NCI-H526 treated with DMSO at 0.1 percent for 48 hours (cell line): ENCODE measurements at regions not wholly inside any gene's neighbourhood (a gene's known extent, or its start where the extent isn't known, plus 50 kb on each side); places are given as distances from the start of the nearest gene placed in this dataset.

Source experiments
- DNase-seq: peaks from one replicate; lab custom pipeline; 2025; lab: John Stamatoyannopoulos, UW

- no peak for DNase-seq
Observed at GRCh38 chr18:78740876-78741275, 238.7 kb upstream of the SALL3 start.

- no peak for DNase-seq
Observed at GRCh38 chr18:78741381-78742217, 238.0 kb upstream of the SALL3 start.

- DNase-seq, result no peak
Observed at GRCh38 chr18:78742218-78742745, 237.3 kb upstream of the SALL3 start.

GRCh38 chr18:78743078-78743477, 236.5 kb upstream of the SALL3 start:
- DNase-seq, result no peak

- DNase-seq, result no peak
Observed at GRCh38 chr18:78751664-78752063, 228.0 kb upstream of the SALL3 start.

- no peak for DNase-seq
Observed at GRCh38 chr18:78753240-78753639, 226.4 kb upstream of the SALL3 start.

- DNase-seq, result no peak
Observed at GRCh38 chr18:78754311-78755043, 225.1 kb upstream of the SALL3 start.

GRCh38 chr18:78757014-78757413, 222.6 kb upstream of the SALL3 start:
- DNase-seq, result no peak

GRCh38 chr18:78758496-78758895, 221.1 kb upstream of the SALL3 start:
- no peak for DNase-seq

- no peak for DNase-seq
Observed at GRCh38 chr18:78762753-78763152, 216.9 kb upstream of the SALL3 start.

GRCh38 chr18:78764544-78764943, 215.1 kb upstream of the SALL3 start:
- no peak for DNase-seq

- DNase-seq, result no peak
Observed at GRCh38 chr18:78765142-78765541, 214.5 kb upstream of the SALL3 start.

- DNase-seq, result no peak
Observed at GRCh38 chr18:78765637-78766281, 213.9 kb upstream of the SALL3 start.

GRCh38 chr18:78766651-78767533, 212.7 kb upstream of the SALL3 start:
- no peak for DNase-seq

GRCh38 chr18:78767648-78768071, 212.0 kb upstream of the SALL3 start:
- DNase-seq, result no peak

- DNase-seq, result no peak
Observed at GRCh38 chr18:78768221-78768620, 211.4 kb upstream of the SALL3 start.

- no peak for DNase-seq
Observed at GRCh38 chr18:78768656-78769501, 210.7 kb upstream of the SALL3 start.

GRCh38 chr18:78769502-78770105, 210.0 kb upstream of the SALL3 start:
- DNase-seq, result no peak

GRCh38 chr18:78770139-78770822, 209.3 kb upstream of the SALL3 start:
- DNase-seq, result no peak

GRCh38 chr18:78770823-78771139, 208.8 kb upstream of the SALL3 start:
- no peak for DNase-seq
